ENCODE measurements at regions not wholly inside any gene's neighbourhood (a gene's known extent, or its start where the extent isn't known, plus 50 kb on each side); places are given as distances from the start of the nearest gene placed in this dataset.

- TF ChIP-seq BHLHE40 (IDR thresholded peaks at IDR 0.05; ENCODE audit: borderline replicate concordance) (no peak), TARDBP (IDR thresholded peaks at IDR 0.05) (no peak), SP1 (IDR thresholded peaks at IDR 0.05) (no peak), FOXA1 (IDR thresholded peaks at IDR 0.05) (no peak), PKNOX1 (IDR thresholded peaks at IDR 0.05) (no peak), ZNF384 (IDR thresholded peaks at IDR 0.05) (no peak), SUZ12 (IDR thresholded peaks at IDR 0.05) (no peak), LEF1 (IDR thresholded peaks at IDR 0.05; ENCODE audit: borderline replicate concordance) (no peak), ELF4 (IDR thresholded peaks at IDR 0.05) (no peak), ARNT (IDR thresholded peaks at IDR 0.05) (no peak), L3MBTL2 (conservative IDR thresholded peaks at IDR 0.05) (no peak), FOXM1 (IDR thresholded peaks at IDR 0.05; ENCODE audit: borderline replicate concordance) (no peak), FOXK2 (IDR thresholded peaks at IDR 0.05) (no peak)
Observed at GRCh38 chr5:162243651-162244050, 176.1 kb downstream of the GABRG2 start.

Measured in HEK293T (cell line).